WI38 (cell line): ENCODE measurements at regions not wholly inside any gene's neighbourhood (a gene's known extent, or its start where the extent isn't known, plus 50 kb on each side); places are given as distances from the start of the nearest gene placed in this dataset.

Source experiments
- H3K4me3 ChIP-seq: 2 replicates; pipeline ENCODE4 v1.5.1; 2011; ENCODE audit warnings: low read depth, mild to moderate bottlenecking, control low read depth, low read length
- TF ChIP-seq, protein P1 (sequence below): IDR thresholded peaks from 2 replicates; pipeline ENCODE4 v1.5.1; 2012; ENCODE audit warnings: low read depth, mild to moderate bottlenecking, control low read depth, low read length

DNA sequence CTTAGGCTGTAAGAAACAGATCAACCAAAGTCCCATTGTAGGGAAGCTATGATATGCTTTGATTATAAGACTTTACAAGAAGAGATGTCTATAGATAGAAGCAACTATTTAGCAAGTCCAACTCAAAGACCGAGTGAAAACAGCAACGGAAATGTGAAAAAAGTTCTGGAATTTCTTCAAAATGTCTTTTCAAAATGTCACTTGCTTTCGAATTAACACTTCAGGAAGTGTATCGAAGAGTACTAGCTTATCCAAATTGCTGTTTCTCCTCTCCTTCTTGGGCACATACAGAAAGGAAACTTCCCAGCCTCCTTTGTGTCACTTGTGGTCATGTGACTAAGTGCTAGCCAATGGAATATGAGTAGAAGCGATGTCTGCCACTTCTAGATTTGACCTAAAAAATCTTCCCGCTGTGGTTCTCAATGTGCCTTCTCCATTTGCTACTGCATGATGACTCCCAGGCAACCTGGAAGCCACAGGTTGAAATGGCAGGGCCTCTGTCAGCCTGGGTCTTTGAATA lies 89.9 kb downstream of the TSEN15 start:
- H3K4me3 ChIP-seq: no peak overlapping the region
- TF ChIP-seq, protein P1, sequence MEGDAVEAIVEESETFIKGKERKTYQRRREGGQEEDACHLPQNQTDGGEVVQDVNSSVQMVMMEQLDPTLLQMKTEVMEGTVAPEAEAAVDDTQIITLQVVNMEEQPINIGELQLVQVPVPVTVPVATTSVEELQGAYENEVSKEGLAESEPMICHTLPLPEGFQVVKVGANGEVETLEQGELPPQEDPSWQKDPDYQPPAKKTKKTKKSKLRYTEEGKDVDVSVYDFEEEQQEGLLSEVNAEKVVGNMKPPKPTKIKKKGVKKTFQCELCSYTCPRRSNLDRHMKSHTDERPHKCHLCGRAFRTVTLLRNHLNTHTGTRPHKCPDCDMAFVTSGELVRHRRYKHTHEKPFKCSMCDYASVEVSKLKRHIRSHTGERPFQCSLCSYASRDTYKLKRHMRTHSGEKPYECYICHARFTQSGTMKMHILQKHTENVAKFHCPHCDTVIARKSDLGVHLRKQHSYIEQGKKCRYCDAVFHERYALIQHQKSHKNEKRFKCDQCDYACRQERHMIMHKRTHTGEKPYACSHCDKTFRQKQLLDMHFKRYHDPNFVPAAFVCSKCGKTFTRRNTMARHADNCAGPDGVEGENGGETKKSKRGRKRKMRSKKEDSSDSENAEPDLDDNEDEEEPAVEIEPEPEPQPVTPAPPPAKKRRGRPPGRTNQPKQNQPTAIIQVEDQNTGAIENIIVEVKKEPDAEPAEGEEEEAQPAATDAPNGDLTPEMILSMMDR: no peak

DNA sequence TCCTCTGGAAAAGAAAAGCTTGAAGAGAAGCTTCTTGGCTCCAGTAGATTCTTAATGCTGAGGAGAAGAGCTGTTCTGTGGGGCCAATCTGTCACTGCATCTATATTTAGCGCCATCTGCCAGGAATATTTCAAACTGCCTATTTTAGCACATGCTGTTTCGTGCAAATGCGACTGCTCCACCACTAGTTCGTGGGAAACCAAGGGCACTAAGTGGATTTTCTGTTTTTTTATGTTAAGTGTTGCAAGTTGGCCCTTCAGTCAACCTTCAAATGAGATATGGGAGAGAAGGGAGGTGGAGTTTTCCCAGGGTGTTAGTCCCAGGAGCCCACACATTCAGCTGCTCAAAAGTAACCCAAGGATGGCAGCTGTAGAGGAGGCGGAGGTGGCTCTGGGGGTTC lies 91.9 kb downstream of the TSEN15 start:
- H3K4me3 ChIP-seq: no peak overlapping the region
- TF ChIP-seq, protein P1: no peak

DNA sequence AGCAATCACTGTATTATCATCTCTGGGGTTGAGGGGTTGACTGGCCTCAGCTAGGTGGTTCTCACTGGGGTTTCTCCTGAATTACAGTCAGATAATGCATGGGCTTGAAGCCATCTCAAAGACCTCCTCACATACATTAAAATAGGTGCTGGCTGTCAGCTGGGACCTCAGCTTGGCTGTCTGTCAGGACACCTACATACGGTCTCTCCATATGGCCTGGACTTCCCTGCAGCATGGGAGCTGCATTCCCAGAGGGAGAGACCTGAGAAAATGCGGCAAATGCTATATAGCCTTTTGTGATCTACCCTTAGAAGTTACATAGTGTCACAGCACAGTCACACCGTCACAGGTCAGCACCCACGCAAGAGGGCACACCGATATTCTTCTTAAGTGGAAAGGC lies 93.6 kb downstream of the TSEN15 start:
- no peak overlapping the region for H3K4me3 ChIP-seq
- TF ChIP-seq, protein P1: no peak

DNA sequence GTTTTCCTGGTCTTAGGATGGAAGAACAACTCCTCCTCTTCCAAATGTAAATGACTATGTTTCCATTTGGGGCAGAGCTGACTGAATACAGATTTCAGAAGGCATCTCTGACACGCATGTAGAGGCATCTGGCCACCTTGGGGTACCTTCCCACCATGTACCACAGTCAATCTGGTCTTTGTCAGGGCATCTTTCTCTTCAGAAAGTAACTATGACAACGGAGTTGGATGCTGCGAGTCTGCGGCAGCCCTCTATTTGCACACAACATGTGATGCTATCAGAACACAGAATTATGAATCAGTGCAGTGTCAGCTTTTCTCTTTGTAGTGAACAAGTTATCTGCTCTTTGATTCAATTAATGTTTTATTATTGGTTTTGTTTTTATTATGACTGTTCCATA lies 94.7 kb downstream of the TSEN15 start:
- no peak overlapping the region for H3K4me3 ChIP-seq
- TF ChIP-seq, protein P1: no peak

DNA sequence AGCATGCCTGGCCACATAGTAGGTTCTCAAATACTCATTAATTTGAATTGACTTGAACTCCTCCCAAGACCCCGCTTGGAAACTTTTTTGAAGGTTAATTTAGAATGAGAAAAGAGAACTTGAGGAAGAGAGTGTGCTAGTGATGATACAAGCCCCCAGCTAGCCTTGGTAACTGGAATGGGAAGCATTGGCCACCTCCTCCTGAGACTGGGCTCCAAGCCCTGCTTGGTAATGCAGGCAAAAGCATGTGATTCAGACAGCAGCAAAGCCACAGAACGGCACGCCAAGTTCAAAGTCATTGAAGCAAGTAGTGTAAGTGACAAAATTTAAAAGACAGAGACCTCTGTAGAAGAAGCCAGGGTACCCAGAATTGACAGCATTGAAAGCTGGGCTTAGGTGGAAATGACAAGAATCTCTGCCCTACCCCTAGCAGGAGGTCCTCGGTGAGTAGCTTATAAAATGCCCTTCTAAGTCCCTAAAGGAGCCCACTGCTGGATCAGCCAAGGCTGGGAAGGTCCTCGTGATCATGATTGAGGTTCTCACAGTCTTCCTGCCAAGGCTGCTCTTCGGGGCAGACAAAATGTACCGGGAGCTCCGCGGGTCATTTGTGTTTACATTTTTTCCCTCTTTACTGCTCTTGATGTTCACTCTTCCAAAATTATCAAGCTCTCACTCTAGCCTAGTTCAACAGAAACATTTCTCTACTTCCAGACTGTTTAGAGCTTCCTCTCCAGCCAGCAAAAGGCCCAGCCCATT lies 99.4 kb downstream of the TSEN15 start:
- no peak overlapping the region for H3K4me3 ChIP-seq
- TF ChIP-seq, protein P1: no peak

DNA sequence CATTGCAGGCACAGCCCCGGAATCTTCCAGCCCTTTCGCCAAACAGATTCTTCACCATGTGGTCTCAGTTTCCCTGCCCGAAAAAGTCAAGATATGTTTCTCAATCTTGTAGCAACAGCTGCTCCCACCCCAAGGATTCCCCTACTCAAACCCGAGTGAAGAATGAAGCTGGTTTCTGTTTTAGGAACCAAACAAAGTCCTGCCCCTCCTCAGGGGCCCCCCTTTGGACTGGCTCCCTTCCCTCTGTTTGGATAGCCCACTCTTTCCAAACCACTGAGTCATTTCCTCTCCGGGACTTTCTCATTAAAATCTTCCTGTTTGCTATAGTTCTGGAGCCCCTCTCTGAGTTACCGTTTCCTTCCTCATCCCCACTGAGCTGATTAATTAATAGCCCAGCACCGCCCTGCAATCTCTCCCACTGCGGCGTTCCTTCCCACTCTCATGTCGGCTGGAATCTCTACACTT lies 100.9 kb downstream of the TSEN15 start:
- H3K4me3 ChIP-seq: peak overlapping the region; percentile 43
- TF ChIP-seq, protein P1: no peak

DNA sequence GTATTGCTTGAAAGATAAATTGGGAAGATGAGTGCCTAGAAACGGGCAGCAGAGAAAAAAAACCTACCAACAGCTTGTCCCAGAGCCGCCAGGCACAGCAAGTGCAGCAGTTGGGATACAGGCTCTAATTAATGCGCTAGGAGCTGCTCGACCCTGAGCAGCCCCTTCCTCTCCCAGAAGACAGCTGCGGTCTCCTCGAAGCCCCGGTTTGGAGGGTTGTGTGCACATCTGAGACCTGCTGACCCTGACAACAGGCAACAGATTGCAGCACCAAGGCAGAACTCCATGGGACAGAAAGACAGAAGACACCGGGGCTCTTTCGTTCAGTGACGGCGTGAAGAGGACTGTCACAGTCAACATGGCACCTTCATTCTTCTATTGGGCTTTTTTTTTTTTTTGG lies 101.4 kb downstream of the TSEN15 start:
- peak overlapping the region; percentile 43 for H3K4me3 ChIP-seq
- TF ChIP-seq, protein P1: no peak
